AG09319 (cell line): ENCODE measurements at regions not wholly inside any gene's neighbourhood (a gene's known extent, or its start where the extent isn't known, plus 50 kb on each side); places are given as distances from the start of the nearest gene placed in this dataset.

Experiments
- DNase-seq: peaks from one replicate; pipeline ENCODE4 v3.0.0-alpha.2; 2010; ENCODE audit warnings: low read depth; ENCODE audit errors: extremely low read depth
- TF ChIP-seq, protein P1 (sequence below): IDR thresholded peaks from 2 replicates; pipeline ENCODE4 v1.5.1; 2011; ENCODE audit warnings: low read depth, mild to moderate bottlenecking, inconsistent platforms, low read length, moderate library complexity

DNA sequence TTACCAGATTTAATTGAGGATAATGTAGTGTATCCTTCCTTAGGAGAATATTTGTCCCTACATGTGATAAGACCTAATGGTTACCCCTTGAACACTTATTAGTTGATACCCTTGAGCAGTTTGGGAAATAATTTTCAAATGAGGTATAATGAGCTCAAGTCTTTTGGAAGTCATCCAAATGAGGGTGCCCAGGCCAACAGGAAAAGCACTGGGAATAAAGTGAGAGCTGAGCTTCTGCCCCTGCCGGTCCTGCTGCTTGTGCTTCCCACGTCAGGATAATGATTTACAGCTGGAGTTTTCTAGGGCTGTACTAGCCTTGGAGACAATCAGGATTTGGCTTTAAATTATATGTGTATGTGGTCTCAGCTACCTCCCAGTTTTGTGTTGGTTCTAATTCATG lies 178.8 kb upstream of the FRMD6 start:
- TF ChIP-seq, protein P1, sequence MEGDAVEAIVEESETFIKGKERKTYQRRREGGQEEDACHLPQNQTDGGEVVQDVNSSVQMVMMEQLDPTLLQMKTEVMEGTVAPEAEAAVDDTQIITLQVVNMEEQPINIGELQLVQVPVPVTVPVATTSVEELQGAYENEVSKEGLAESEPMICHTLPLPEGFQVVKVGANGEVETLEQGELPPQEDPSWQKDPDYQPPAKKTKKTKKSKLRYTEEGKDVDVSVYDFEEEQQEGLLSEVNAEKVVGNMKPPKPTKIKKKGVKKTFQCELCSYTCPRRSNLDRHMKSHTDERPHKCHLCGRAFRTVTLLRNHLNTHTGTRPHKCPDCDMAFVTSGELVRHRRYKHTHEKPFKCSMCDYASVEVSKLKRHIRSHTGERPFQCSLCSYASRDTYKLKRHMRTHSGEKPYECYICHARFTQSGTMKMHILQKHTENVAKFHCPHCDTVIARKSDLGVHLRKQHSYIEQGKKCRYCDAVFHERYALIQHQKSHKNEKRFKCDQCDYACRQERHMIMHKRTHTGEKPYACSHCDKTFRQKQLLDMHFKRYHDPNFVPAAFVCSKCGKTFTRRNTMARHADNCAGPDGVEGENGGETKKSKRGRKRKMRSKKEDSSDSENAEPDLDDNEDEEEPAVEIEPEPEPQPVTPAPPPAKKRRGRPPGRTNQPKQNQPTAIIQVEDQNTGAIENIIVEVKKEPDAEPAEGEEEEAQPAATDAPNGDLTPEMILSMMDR, result no peak
- no peak for DNase-seq

- TF ChIP-seq, protein P1, result no peak
Measured at GRCh38 chr14:51473351-51473750, 178.4 kb upstream of the FRMD6 start.

GRCh38 chr14:51473808-51474565 lies 177.7 kb upstream of the FRMD6 start:
- TF ChIP-seq, protein P1, result no peak
- DNase-seq, result no peak

More at GRCh38 chr14:51473351-51473750, 178.4 kb upstream of the FRMD6 start:
- no peak for DNase-seq

GRCh38 chr14:51474854-51475253 lies 176.9 kb upstream of the FRMD6 start:
- DNase-seq, result no peak
- TF ChIP-seq, protein P1, result no peak

DNA sequence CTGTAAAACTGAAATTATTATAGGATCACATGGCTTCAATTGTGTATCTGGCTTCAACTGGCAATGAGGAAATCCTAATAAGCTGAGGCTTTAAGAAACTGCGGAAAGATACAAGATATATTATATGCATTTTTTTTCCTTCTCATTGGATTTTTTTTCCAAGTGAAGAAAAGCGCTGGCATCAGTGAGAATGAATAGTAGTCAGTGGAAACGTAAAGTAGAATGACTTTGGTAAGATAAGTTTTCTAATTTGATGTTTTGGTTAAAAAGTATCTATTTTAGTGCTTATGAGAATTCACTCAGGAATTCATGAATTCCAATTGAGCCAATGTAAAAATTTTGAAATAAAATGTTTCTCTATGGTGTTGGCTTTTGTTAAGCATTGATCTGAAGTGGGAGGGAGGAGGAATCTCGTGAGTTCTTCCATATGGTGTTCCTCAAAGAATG lies 173.5 kb upstream of the FRMD6 start:
- TF ChIP-seq, protein P1, result no peak
- DNase-seq, result no peak

DNA sequence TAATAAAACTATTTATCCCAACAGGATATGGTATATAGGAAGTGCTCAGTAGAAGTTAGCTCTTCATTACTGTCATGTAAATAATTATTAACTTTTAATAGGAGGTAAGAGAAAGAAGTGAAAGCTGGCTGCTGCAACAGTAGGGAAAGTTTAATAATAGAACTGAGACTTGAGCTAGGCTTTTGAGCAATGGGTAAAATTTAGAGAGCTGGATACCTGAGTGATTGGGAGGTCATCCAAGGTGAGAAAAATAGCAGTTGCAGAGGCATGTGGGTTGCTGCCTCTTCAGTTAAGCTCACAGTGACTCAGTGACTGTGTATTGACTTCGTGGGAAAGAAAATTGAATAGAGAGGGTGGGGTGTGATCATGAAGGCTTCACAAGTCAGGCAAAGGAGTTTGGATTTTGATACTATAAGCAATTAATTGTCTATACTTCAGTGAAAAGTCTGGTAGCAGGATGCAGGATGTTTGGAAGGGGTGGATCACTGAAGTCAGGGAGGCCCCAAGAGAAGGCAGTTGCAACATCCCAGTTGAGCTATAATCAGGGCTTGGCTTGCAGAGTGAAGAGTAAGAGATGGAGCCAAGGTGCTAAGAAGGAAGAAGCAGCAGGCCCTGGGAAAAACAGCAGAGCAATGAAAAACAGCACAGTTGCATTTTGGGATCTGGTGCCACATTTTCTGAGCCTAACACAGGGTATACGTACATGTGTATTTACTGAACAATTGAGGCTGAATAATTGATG lies 172.0 kb upstream of the FRMD6 start:
- DNase-seq, result no peak
- TF ChIP-seq, protein P1, result no peak

DNA sequence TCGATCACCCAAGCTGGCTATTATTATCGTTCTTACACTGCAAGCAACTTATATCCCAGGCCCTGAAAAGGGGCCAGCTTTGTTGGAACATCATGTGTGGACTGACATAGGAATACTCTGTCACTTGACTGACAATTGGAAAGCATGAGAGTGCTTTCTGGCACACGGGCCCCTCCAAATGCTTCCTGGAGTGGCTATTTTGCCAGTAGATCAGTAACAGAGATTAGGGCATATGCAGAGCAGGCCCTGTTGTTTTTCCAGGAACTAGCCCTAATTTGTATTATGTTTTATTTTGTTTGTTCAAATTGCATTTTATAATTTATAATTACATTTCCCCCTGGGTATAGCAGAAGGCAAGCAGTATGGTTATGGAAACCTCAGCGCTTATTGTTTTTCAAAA lies 170.1 kb upstream of the FRMD6 start:
- TF ChIP-seq, protein P1, result no peak
- no peak for DNase-seq
